GM18499 (cell line): ENCODE measurements at regions not wholly inside any gene's neighbourhood (a gene's known extent, or its start where the extent isn't known, plus 50 kb on each side); places are given as distances from the start of the nearest gene placed in this dataset.
"Not testable (repeated sequence)": the region's sequence is repeated elsewhere in the genome, so short reads cannot be mapped to it uniquely, and the experiment has no call there.

Experiments used
- ATAC-seq: cut with Tn5 transposase; IDR thresholded peaks from one replicate; pipeline ENCODE4 v1.9.1; 2021; ENCODE audit warnings: moderate number of reproducible peaks; ENCODE audit not compliant: insufficient read depth, unreplicated experiment

DNA sequence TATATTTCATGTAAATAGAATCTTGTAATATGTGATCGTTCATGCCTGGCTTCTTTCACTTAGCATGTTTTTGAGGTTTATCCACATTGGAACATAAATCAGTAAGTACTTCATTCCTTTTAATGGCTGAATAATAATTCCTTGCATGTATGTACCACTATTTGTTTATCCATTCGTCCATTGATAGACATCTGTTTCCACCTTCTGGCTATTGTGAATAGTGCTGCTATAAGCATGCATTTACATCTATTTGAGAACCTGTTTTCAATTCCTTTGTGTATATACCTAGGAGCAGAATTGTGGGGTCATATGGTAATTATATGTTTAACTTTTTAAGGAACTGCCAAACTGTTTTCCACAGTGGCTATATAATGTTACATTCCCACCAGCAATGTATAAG lies 356.7 kb upstream of the DIPK2B start:
- no peak for ATAC-seq

GRCh38 chrX:45554736-45555135 lies 354.1 kb upstream of the DIPK2B start:
- ATAC-seq, result no peak

GRCh38 chrX:45553417-45553816 lies 352.7 kb upstream of the DIPK2B start:
- no peak for ATAC-seq

DNA sequence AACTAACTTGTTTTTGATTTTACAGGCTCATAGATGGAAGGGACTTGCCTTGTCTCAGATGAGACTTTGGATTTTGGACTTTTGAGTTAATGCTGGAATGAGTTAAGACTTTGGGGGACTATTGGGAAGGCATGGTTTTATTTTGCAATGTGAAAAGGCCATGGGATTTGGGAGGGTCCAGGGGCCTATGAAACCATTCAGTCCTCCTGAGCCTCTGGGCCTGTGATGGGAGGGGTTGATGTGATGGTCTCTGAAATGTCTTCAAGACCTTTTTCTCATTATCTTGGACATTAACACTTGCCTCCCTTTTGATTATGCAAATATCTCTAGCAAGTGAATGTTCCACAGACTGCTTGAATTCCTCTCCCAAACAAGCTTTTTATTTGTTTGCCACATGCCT lies 346.0 kb upstream of the DIPK2B start:
- not testable (repeated sequence) for ATAC-seq

DNA sequence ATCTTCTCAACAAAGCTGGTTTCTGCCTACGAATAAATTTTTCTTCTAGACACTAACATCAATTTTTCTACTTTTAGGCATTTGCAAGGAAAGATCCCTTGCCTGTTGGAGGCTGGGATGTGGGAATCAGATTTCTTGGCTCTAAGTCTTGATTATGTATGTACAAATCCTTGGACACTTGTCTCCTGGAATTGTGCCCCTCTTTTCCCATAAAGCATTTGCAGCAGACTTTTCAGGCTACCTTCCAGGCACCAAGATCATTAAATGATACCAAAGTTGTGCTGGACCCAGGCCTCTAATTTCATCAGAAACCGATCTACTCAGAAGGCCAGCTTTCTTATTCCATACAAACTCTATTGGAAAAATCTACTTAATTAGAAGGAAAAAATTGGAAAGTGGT lies 339.5 kb upstream of the DIPK2B start:
- ATAC-seq, result no peak

DNA sequence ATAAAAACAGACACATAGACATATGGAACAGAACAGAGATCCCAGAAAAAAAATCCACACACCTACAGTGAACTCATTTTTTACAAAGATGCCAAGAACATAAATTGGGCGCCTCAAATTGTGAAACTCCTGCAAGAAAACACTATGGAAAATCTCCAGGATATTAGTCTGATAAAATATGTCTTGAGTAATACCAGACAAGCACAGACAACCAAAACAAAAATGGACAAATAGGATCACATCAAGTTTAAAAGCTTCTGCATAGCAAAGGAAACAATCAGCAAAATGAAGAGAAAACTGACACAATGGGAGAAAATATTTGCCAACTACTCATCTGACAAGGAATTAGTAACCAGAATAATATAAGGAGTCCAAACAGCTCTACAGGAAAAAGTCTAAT lies 337.3 kb upstream of the DIPK2B start:
- ATAC-seq, result no peak

- ATAC-seq, result no peak
Observed at GRCh38 chrX:45527834-45528233, 327.2 kb upstream of the DIPK2B start.

GRCh38 chrX:45524805-45525204 lies 324.1 kb upstream of the DIPK2B start:
- no peak for ATAC-seq

DNA sequence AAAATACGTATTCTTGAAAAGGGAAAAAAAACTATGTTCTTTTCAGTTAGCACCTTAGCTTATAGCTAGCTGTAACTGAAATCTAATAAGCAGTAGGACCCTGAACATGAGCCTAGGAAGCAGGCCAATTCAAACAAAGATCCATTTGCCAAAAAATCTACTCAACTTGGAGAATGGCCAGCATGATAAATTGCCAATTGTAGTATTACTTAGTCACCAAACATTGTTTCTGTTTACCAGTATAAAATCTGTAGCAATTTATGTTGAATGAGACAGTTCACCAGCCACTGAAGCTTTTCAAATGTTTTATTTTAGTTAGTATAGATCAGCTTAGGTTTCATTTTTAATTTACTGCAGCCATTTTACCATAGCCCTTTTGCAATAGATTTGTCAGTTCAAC lies 323.6 kb upstream of the DIPK2B start:
- ATAC-seq, result no peak

DNA sequence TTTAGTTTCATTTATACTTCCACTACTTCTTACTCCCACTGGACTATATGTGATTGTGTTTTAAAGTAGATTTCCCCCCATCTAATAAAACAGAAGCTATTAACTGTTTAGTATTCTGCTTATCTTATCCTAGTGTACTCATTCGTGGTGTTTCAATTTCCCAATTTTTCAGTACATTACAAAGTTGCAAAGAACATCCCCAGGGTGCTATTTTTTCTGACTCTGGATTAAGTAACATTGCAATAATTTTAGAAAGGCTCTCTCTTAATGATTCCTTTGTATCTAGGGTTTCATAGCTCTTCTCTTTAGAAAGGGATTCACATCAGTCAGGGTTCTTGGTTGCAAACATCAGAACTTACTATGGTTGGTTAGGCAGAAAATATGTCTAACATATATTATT lies 317.9 kb upstream of the DIPK2B start:
- no peak for ATAC-seq

- ATAC-seq, result no peak
Observed at GRCh38 chrX:45517090-45517973, 316.7 kb upstream of the DIPK2B start.

DNA sequence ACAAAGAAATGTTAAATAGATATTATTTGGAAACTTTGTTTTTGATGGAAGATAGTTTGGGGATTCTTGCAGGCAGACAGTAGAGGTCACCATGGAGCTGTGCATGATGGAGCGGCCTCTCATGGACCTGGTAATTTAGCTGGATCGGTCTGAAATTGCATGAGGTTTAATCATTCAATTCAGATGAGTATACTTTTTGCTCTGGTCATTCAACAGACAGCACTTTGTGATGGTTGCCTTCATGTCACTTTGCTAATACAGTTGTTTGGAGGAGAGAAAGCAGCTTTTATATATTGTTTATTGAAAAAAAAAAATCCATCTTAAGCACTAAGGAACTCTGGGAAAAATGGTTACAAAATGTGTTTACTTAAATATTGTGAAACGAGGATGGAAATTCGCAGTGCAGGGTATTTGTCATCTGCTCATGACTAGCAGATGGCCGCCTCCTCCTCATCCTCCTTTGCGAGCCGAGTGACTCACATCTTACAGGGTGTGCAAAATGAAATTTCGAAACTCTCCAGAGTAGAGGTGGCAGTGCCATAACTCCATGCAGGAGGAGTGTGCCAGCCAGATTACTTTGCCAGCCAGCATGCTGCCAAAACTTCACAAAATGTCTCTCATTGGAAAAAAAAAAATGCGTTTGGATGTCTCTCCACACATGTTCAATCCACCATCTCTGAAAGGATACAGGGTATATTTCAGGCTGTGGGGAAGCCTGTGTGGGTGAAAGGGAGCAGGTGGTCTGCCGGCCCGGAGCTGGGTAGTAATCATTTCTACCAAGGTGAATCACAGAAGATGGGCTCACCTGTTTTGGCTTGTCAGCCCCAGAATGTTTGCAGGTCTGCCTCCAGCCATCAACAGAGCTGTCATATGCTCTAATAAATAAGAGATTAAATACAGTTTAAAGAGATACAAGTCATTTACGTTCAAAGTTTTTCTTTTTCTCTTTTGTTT lies 314.9 kb upstream of the DIPK2B start:
- ATAC-seq, result no peak

GRCh38 chrX:45513042-45513441 lies 312.4 kb upstream of the DIPK2B start:
- no peak for ATAC-seq

- ATAC-seq, result no peak
Observed at GRCh38 chrX:45508454-45508853, 307.8 kb upstream of the DIPK2B start.

- no peak for ATAC-seq
Observed at GRCh38 chrX:45506149-45506730, 305.6 kb upstream of the DIPK2B start.

- ATAC-seq, result no peak
Observed at GRCh38 chrX:45505214-45505613, 304.5 kb upstream of the DIPK2B start.

- not testable (repeated sequence) for ATAC-seq
Observed at GRCh38 chrX:45503787-45504362, 303.2 kb upstream of the DIPK2B start.

GRCh38 chrX:45502396-45502795 lies 301.7 kb upstream of the DIPK2B start:
- ATAC-seq, result no peak

- no peak for ATAC-seq
Observed at GRCh38 chrX:45497290-45497689, 296.6 kb upstream of the DIPK2B start.

- no peak for ATAC-seq
Observed at GRCh38 chrX:45485719-45486118, 285.0 kb upstream of the DIPK2B start.
